ENCODE measurements at regions not wholly inside any gene's neighbourhood (a gene's known extent, or its start where the extent isn't known, plus 50 kb on each side); places are given as distances from the start of the nearest gene placed in this dataset.

GRCh38 chr1:208584167-208584755 is 340.1 kb upstream of the PLXNA2 start:
- Histone ChIP-seq H3K9me3 (no peaks in the 10 kb centered on the region), H3K4me1 (no peaks in the 10 kb centered on the region), H3K27ac (no peak overlapping the region), H3K36me3 (no peaks in the 10 kb centered on the region), H3K27me3 (no peaks in the 10 kb centered on the region), H3K4me3 (no peak overlapping the region)
- no peak for TF ChIP-seq EP300 (IDR thresholded peaks at IDR 0.05)
- TF ChIP-seq POLR2A (IDR thresholded peaks at IDR 0.05): no peak
- TF ChIP-seq POLR2AphosphoS5 (IDR thresholded peaks at IDR 0.05): no peak
- no peak for TF ChIP-seq CTCF (IDR thresholded peaks at IDR 0.05)
- WGBS, 2 donors (ENCODE audit: low coverage in 1 of 2): 55 to 73% methylated on average over 5 to 6 of the region's 6 CpGs
- no peak for ATAC-seq

- Histone ChIP-seq H3K36me3 (no peaks in the 10 kb centered on the region), H3K27ac (no peak overlapping the region), H3K27me3 (peaks cover 4% of the 10 kb centered on the region), H3K9me3 (no peaks in the 10 kb centered on the region), H3K4me1 (no peaks in the 10 kb centered on the region), H3K4me3 (no peak overlapping the region)
- no peak for TF ChIP-seq POLR2A (IDR thresholded peaks at IDR 0.05)
- no peak for TF ChIP-seq CTCF (IDR thresholded peaks at IDR 0.05)
- no peak for TF ChIP-seq EP300 (IDR thresholded peaks at IDR 0.05)
- no peak for TF ChIP-seq POLR2AphosphoS5 (IDR thresholded peaks at IDR 0.05)
- ATAC-seq: no peak
- WGBS, 2 donors (ENCODE audit: low coverage in 1 of 2): 17% methylated on average over 1 of the region's 2 CpGs
These were observed 342.9 kb upstream of the PLXNA2 start for GRCh38 chr1:208587110-208587509.

GRCh38 chr1:208593306-208594006 is 349.3 kb upstream of the PLXNA2 start:
- no peaks in the 10 kb centered on the region for H3K9me3 ChIP-seq
- TF ChIP-seq EP300 (IDR thresholded peaks at IDR 0.05) (no peak), CTCF (IDR thresholded peaks at IDR 0.05) (no peak), POLR2A (IDR thresholded peaks at IDR 0.05) (no peak), POLR2AphosphoS5 (IDR thresholded peaks at IDR 0.05) (no peak)
- H3K27me3 ChIP-seq: peaks cover 4% of the 10 kb centered on the region
- no peaks in the 10 kb centered on the region for H3K4me1 ChIP-seq
- 54 to 58% methylated on average over 2 of the region's 2 CpGs for WGBS, 2 donors (ENCODE audit: low coverage in 1 of 2)
- H3K27ac ChIP-seq: no peak overlapping the region
- no peaks in the 10 kb centered on the region for H3K36me3 ChIP-seq
- ATAC-seq: no peak
- H3K4me3 ChIP-seq: no peak overlapping the region

GRCh38 chr1:208595236-208595635 is 351.1 kb upstream of the PLXNA2 start:
- H3K4me3 ChIP-seq: no peak overlapping the region
- TF ChIP-seq POLR2A (IDR thresholded peaks at IDR 0.05) (no peak), POLR2AphosphoS5 (IDR thresholded peaks at IDR 0.05) (no peak), CTCF (IDR thresholded peaks at IDR 0.05) (no peak), EP300 (IDR thresholded peaks at IDR 0.05) (no peak)
- H3K27ac ChIP-seq: no peak overlapping the region
- no peaks in the 10 kb centered on the region for H3K4me1 ChIP-seq
- ATAC-seq: no peak
- peaks cover 3% of the 10 kb centered on the region for H3K27me3 ChIP-seq
- H3K9me3 ChIP-seq: no peaks in the 10 kb centered on the region
- 79 to 93% methylated on average over 2 to 3 of the region's 3 CpGs for WGBS, 2 donors (ENCODE audit: low coverage in 1 of 2)
- H3K36me3 ChIP-seq: no peaks in the 10 kb centered on the region

GRCh38 chr1:208595745-208596144 is 351.6 kb upstream of the PLXNA2 start:
- Histone ChIP-seq H3K36me3 (no peaks in the 10 kb centered on the region), H3K27me3 (no peaks in the 10 kb centered on the region), H3K9me3 (no peaks in the 10 kb centered on the region), H3K27ac (no peak overlapping the region), H3K4me3 (no peak overlapping the region), H3K4me1 (no peaks in the 10 kb centered on the region)
- TF ChIP-seq EP300 (IDR thresholded peaks at IDR 0.05) (no peak), POLR2A (IDR thresholded peaks at IDR 0.05) (no peak)
- no peak for ATAC-seq
- WGBS, 2 donors (ENCODE audit: low coverage in 1 of 2): 41 to 42% methylated on average over 3 to 4 of the region's 4 CpGs
